Embryonic facial prominence (tissue), 1 donor: ENCODE measurements at regions not wholly inside any gene's neighbourhood (a gene's known extent, or its start where the extent isn't known, plus 50 kb on each side); places are given as distances from the start of the nearest gene placed in this dataset.

ENCODE experiments used
- DNase-seq: peaks from one replicate; pipeline ENCODE4 v3.0.0-alpha.2; 2016; ENCODE audit errors: extremely low spot score

GRCh38 chr6:23417133-23417532 lies 708.9 kb upstream of the NRSN1 start:
- no peak for DNase-seq

- DNase-seq, result no peak
Observed at GRCh38 chr6:23418095-23418494, 707.9 kb upstream of the NRSN1 start.

- DNase-seq, result no peak
Observed at GRCh38 chr6:23419046-23419445, 707.0 kb upstream of the NRSN1 start.

GRCh38 chr6:23420659-23421350 lies 705.2 kb upstream of the NRSN1 start:
- DNase-seq, result no peak

GRCh38 chr6:23424584-23424983 lies 701.4 kb upstream of the NRSN1 start:
- DNase-seq, result no peak

- DNase-seq, result no peak
Observed at GRCh38 chr6:23435126-23435525, 690.9 kb upstream of the NRSN1 start.

GRCh38 chr6:23435798-23436197 lies 690.2 kb upstream of the NRSN1 start:
- DNase-seq, result no peak

- no peak for DNase-seq
Observed at GRCh38 chr6:23441808-23442461, 684.1 kb upstream of the NRSN1 start.

GRCh38 chr6:23445157-23445710 lies 680.8 kb upstream of the NRSN1 start:
- DNase-seq, result no peak

- DNase-seq, result peak; percentile 87
Observed at GRCh38 chr6:23446469-23446967, 679.5 kb upstream of the NRSN1 start.

GRCh38 chr6:23447731-23448130 lies 678.3 kb upstream of the NRSN1 start:
- DNase-seq, result no peak

GRCh38 chr6:23448281-23448680 lies 677.7 kb upstream of the NRSN1 start:
- no peak for DNase-seq

GRCh38 chr6:23454080-23454976 lies 671.7 kb upstream of the NRSN1 start:
- no peak for DNase-seq

- DNase-seq, result no peak
Observed at GRCh38 chr6:23455754-23456153, 670.3 kb upstream of the NRSN1 start.

GRCh38 chr6:23456396-23456795 lies 669.6 kb upstream of the NRSN1 start:
- no peak for DNase-seq

GRCh38 chr6:23457321-23457720 lies 668.7 kb upstream of the NRSN1 start:
- DNase-seq, result no peak

- no peak for DNase-seq
Observed at GRCh38 chr6:23465912-23466311, 660.1 kb upstream of the NRSN1 start.

- DNase-seq, result no peak
Observed at GRCh38 chr6:23477586-23477985, 648.4 kb upstream of the NRSN1 start.

- DNase-seq, result no peak
Observed at GRCh38 chr6:23478312-23478711, 647.7 kb upstream of the NRSN1 start.

GRCh38 chr6:23483896-23484295 lies 642.1 kb upstream of the NRSN1 start:
- DNase-seq, result no peak

GRCh38 chr6:23494367-23494766 lies 631.6 kb upstream of the NRSN1 start:
- DNase-seq, result no peak

GRCh38 chr6:23498013-23498412 lies 628.0 kb upstream of the NRSN1 start:
- no peak for DNase-seq
